ENCODE measurements at regions not wholly inside any gene's neighbourhood (a gene's known extent, or its start where the extent isn't known, plus 50 kb on each side); places are given as distances from the start of the nearest gene placed in this dataset.

GRCh38 chr14:87691042-87691881, 301.7 kb downstream of the GALC start:
- Mint-ChIP-seq H3K9me3 (no peaks in the 10 kb centered on the region), H3K36me3 (no peaks in the 10 kb centered on the region), H3K4me3 (no peak overlapping the region), H3K27me3 (ENCODE audit: insufficient read depth, low read depth) (peaks cover 4% of the 10 kb centered on the region), H3K27ac (no peak overlapping the region), H3K4me1 (peaks cover 41% of the 10 kb centered on the region)
- Histone ChIP-seq H3K27ac (no peak overlapping the region), H3F3A (ENCODE audit: low read depth) (no peaks in the 10 kb centered on the region), H2AFZ (replicated peaks) (no peak overlapping the region), H3K79me2 (ENCODE audit: low read depth) (no peaks in the 10 kb centered on the region), H3K4me3 (no peak overlapping the region), H3K9ac (no peak overlapping the region), H3K36me3 (no peaks in the 10 kb centered on the region), H4K20me1 (ENCODE audit: low read depth) (no peaks in the 10 kb centered on the region), H3K27me3 (no peaks in the 10 kb centered on the region), H3K4me2 (no peak overlapping the region), H3K4me1 (peaks cover 15% of the 10 kb centered on the region), H3K9me3 (ENCODE audit: low read depth) (no peaks in the 10 kb centered on the region)
- TF ChIP-seq, protein P1, sequence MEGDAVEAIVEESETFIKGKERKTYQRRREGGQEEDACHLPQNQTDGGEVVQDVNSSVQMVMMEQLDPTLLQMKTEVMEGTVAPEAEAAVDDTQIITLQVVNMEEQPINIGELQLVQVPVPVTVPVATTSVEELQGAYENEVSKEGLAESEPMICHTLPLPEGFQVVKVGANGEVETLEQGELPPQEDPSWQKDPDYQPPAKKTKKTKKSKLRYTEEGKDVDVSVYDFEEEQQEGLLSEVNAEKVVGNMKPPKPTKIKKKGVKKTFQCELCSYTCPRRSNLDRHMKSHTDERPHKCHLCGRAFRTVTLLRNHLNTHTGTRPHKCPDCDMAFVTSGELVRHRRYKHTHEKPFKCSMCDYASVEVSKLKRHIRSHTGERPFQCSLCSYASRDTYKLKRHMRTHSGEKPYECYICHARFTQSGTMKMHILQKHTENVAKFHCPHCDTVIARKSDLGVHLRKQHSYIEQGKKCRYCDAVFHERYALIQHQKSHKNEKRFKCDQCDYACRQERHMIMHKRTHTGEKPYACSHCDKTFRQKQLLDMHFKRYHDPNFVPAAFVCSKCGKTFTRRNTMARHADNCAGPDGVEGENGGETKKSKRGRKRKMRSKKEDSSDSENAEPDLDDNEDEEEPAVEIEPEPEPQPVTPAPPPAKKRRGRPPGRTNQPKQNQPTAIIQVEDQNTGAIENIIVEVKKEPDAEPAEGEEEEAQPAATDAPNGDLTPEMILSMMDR (IDR thresholded peaks at IDR 0.05): no peak
- TF ChIP-seq EZH2phosphoT487 (IDR thresholded peaks at IDR 0.05) (no peak), EZH2 (IDR thresholded peaks at IDR 0.05) (no peak)
- DNase-seq (ENCODE audit: low spot score): no peak

GRCh38 chr14:87690076-87690613, 302.8 kb downstream of the GALC start:
- H2AFZ ChIP-seq (replicated peaks): peak overlapping the region; percentile 64
- Mint-ChIP-seq H3K4me1 (peaks cover 31% of the 10 kb centered on the region), H3K36me3 (no peaks in the 10 kb centered on the region), H3K9me3 (no peaks in the 10 kb centered on the region), H3K27me3 (ENCODE audit: insufficient read depth, low read depth) (peaks cover 4% of the 10 kb centered on the region), H3K27ac (no peak overlapping the region), H3K4me3 (no peak overlapping the region)
- TF ChIP-seq, protein P1 (IDR thresholded peaks at IDR 0.05): no peak
- TF ChIP-seq EZH2 (IDR thresholded peaks at IDR 0.05): no peak
- TF ChIP-seq EZH2phosphoT487 (IDR thresholded peaks at IDR 0.05): no peak
- no peaks in the 10 kb centered on the region for H3K79me2 ChIP-seq (ENCODE audit: low read depth)
- peak; percentile 57 for DNase-seq (ENCODE audit: low spot score)
- no peak overlapping the region for H3K4me3 ChIP-seq
- peak overlapping the region; percentile 8 for H3K4me2 ChIP-seq
- no peaks in the 10 kb centered on the region for H4K20me1 ChIP-seq (ENCODE audit: low read depth)
- H3K9ac ChIP-seq: no peak overlapping the region
- H3K27me3 ChIP-seq: no peaks in the 10 kb centered on the region
- no peaks in the 10 kb centered on the region for H3K9me3 ChIP-seq (ENCODE audit: low read depth)
- H3K27ac ChIP-seq: no peak overlapping the region
- H3K36me3 ChIP-seq: no peaks in the 10 kb centered on the region
- H3K4me1 ChIP-seq: peaks cover 12% of the 10 kb centered on the region
- no peaks in the 10 kb centered on the region for H3F3A ChIP-seq (ENCODE audit: low read depth)

GRCh38 chr14:87688524-87688923, 304.5 kb downstream of the GALC start:
- no peak overlapping the region for H3K9ac ChIP-seq
- no peaks in the 10 kb centered on the region for H3K79me2 ChIP-seq (ENCODE audit: low read depth)
- H3K36me3 Mint-ChIP-seq: no peaks in the 10 kb centered on the region
- no peak for DNase-seq (ENCODE audit: low spot score)
- H3K9me3 Mint-ChIP-seq: peaks cover 2% of the 10 kb centered on the region
- H3K9me3 ChIP-seq (ENCODE audit: low read depth): no peaks in the 10 kb centered on the region
- no peaks in the 10 kb centered on the region for H3K36me3 ChIP-seq
- H3K4me1 Mint-ChIP-seq: peaks cover 23% of the 10 kb centered on the region
- no peaks in the 10 kb centered on the region for H4K20me1 ChIP-seq (ENCODE audit: low read depth)
- no peak overlapping the region for H3K4me3 ChIP-seq
- no peaks in the 10 kb centered on the region for H3K27me3 ChIP-seq
- no peak overlapping the region for H2AFZ ChIP-seq (replicated peaks)
- H3K4me3 Mint-ChIP-seq: no peak overlapping the region
- peaks cover 12% of the 10 kb centered on the region for H3K4me1 ChIP-seq
- no peak overlapping the region for H3K27ac ChIP-seq
- H3F3A ChIP-seq (ENCODE audit: low read depth): no peaks in the 10 kb centered on the region
- peak overlapping the region; percentile 47 for H3K27ac Mint-ChIP-seq
- no peaks in the 10 kb centered on the region for H3K27me3 Mint-ChIP-seq (ENCODE audit: insufficient read depth, low read depth)
- TF ChIP-seq EZH2 (IDR thresholded peaks at IDR 0.05) (no peak), EZH2phosphoT487 (IDR thresholded peaks at IDR 0.05) (no peak)
- TF ChIP-seq, protein P1 (IDR thresholded peaks at IDR 0.05): no peak
- H3K4me2 ChIP-seq: no peak overlapping the region

Data from neural progenitor cell (in vitro differentiated cells).